Spleen (tissue), 11 donors: ENCODE measurements at regions not wholly inside any gene's neighbourhood (a gene's known extent, or its start where the extent isn't known, plus 50 kb on each side); places are given as distances from the start of the nearest gene placed in this dataset.

ENCODE experiments used
- DNase-seq: peaks from one replicate; pipeline ENCODE4 v3.0.0-alpha.2; 2020
- H3K27ac ChIP-seq, 8 donors: fragments of 200-600 bp; sonication (generic) in 7 of 8; 1 replicate in 4 of 8; 2 replicates in 4 of 8; pipeline versions ENCODE4 v1.5.0 to v1.8.0; 2016 to 2021; ENCODE audit warnings: inconsistent platforms in 4 of 8, mild to moderate bottlenecking in 4 of 8, moderate library complexity in 1 of 8
- H3K27me3 ChIP-seq, 7 donors: fragments of 200-600 bp; sonication (generic) in 6 of 7; replicated peaks in 1 of 7; 1 replicate in 4 of 7; 2 replicates in 3 of 7; pipeline versions ENCODE4 v1.5.0 to v1.8.0; 2016 to 2021; ENCODE audit warnings: inconsistent platforms in 3 of 7, mild to moderate bottlenecking in 1 of 7
- H3K36me3 ChIP-seq, 6 donors: fragments of 200-600 bp; sonication (generic) in 5 of 6; 1 replicate in 4 of 6; 2 replicates in 2 of 6; pipeline versions ENCODE4 v1.5.0 to v1.8.0; 2016 to 2021; ENCODE audit warnings: inconsistent platforms in 2 of 6
- H3K4me1 ChIP-seq, 6 donors: fragments of 200-600 bp; sonication (generic) in 5 of 6; 1 replicate in 3 of 6; 2 replicates in 3 of 6; pipeline versions ENCODE4 v1.5.0 to v1.8.0; 2016 to 2021; ENCODE audit warnings: inconsistent platforms in 3 of 6
- H3K4me3 ChIP-seq, 8 donors: fragments of 200-600 bp; sonication (generic) in 7 of 8; 1 replicate in 4 of 8; 2 replicates in 4 of 8; pipeline versions ENCODE4 v1.5.0 to v1.8.0; 2016 to 2021; ENCODE audit warnings: inconsistent platforms in 4 of 8, mild to moderate bottlenecking in 4 of 8, moderate library complexity in 2 of 8
- H3K9me3 ChIP-seq, 8 donors: fragments of 200-600 bp; sonication (generic) in 7 of 8; 1 replicate in 4 of 8; 2 replicates in 4 of 8; pipeline versions ENCODE4 v1.5.0 to v1.8.0; 2016 to 2021; ENCODE audit warnings: inconsistent platforms in 4 of 8
- POLR2A ChIP-seq, 3 donors: fragments of 450-650 bp; IDR thresholded peaks; one replicate each; pipeline ENCODE4 v1.5.1; 2017; ENCODE audit warnings: antibody characterized with exemption in 3 of 3, mild to moderate bottlenecking in 1 of 3
- POLR2AphosphoS5 ChIP-seq, 3 donors: sonication (generic); formaldehyde crosslinking; IDR thresholded peaks; one replicate each; pipeline ENCODE4 v1.5.1; 2017; ENCODE audit warnings: antibody characterized with exemption in 3 of 3
- WGBS, 5 donors: extraction: QIAGEN DNeasy Blood & Tissue Kit in 3 of 5; methylation state at CpG; one replicate each; pipeline versions ENCODE4 v1.1.5 to v1.1.7; 2013 to 2018; 5-methylcytosine and 5-hydroxymethylcytosine counted together
- intact Hi-C: fragments of 100-400 bp; cut with DNase I; formaldehyde crosslinking; loops from one replicate; pipeline ENCODE4 v1.15.0; 2023; ENCODE audit warnings: low total_unique reads
- TF ChIP-seq, protein P1 (sequence below), 11 experiments: fragments of 200-600 bp in 7 of 11; fragments of 450-650 bp in 4 of 11; sonication (generic) in 4 of 11; IDR thresholded peaks in 8 of 11; conservative IDR thresholded peaks in 3 of 11; 1 replicate in 7 of 11; 2 replicates in 4 of 11; pipeline versions ENCODE4 v1.4.0 to v1.8.0; 2016 to 2021; ENCODE audit warnings: antibody characterized with exemption in 11 of 11, inconsistent platforms in 4 of 11, mild to moderate bottlenecking in 1 of 11
- donor health status: healthy with polysubstance abuse.
- donor health status: DM: no; HTN: no; CAD: no; lungs with moderate emphysema.
- donor health status: DM: no; HTN: no; CAD: no.
- donor health status: Bipolar disorder and iron deficiency.
- donor health status: healthy.
- donor health status: DM: no; HTN: no; CAD: no.
- donor health status: DM: yes; HTN: yes; CAD: no.

- Histone ChIP-seq H3K27me3 (no peaks in the 10 kb centered on the region), H3K36me3 (no peaks in the 10 kb centered on the region), H3K9me3 (no peaks in the 10 kb centered on the region), H3K4me3 (no peak overlapping the region), H3K4me1 (peaks cover 0 to 10% (median 0%) of the 10 kb centered on the region in 6 donors), H3K27ac (no peak overlapping the region)
- WGBS, 5 donors = 67 to 82% (median 81%) methylated on average over 1 of the region's 1 CpG
- DNase-seq = no peak
- intact Hi-C loops = no loop called here
- TF ChIP-seq POLR2AphosphoS5 (IDR thresholded peaks at IDR 0.05) = no peak
- no peak for TF ChIP-seq POLR2A (IDR thresholded peaks at IDR 0.05)
- TF ChIP-seq, protein P1, sequence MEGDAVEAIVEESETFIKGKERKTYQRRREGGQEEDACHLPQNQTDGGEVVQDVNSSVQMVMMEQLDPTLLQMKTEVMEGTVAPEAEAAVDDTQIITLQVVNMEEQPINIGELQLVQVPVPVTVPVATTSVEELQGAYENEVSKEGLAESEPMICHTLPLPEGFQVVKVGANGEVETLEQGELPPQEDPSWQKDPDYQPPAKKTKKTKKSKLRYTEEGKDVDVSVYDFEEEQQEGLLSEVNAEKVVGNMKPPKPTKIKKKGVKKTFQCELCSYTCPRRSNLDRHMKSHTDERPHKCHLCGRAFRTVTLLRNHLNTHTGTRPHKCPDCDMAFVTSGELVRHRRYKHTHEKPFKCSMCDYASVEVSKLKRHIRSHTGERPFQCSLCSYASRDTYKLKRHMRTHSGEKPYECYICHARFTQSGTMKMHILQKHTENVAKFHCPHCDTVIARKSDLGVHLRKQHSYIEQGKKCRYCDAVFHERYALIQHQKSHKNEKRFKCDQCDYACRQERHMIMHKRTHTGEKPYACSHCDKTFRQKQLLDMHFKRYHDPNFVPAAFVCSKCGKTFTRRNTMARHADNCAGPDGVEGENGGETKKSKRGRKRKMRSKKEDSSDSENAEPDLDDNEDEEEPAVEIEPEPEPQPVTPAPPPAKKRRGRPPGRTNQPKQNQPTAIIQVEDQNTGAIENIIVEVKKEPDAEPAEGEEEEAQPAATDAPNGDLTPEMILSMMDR (IDR thresholded peaks at IDR 0.05 in 8 of 11, conservative IDR thresholded peaks at IDR 0.05 in 3 of 11) = no peak
Measured at GRCh38 chr3:94301366-94301765, 238.5 kb downstream of the NSUN3 start.

DNA sequence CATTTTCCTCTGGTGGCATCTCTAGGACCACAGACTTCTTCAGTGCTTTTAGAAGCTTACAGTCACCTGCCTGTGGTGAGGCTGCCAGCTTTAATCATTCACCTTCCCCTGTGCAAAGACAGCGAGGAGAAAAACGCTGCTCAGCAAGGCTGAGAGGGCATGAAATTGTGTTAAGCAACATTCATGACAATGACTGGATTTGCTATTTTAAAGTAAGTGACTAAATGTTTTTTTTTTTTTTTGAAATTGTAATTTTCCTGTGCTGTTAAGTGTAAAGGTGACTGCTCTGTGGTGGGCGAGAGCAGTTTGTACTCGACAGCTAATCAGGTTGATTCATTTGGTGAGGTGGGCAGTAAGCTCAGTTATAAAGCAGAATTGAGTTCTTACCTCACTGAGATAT lies 240.4 kb downstream of the NSUN3 start:
- WGBS, 5 donors = 85 to 93% (median 89%) methylated on average over 4 of the region's 4 CpGs
- intact Hi-C loops = no loop called here
- H3K36me3 ChIP-seq = no peaks in the 10 kb centered on the region
- H3K27ac ChIP-seq = no peak overlapping the region
- H3K9me3 ChIP-seq = no peaks in the 10 kb centered on the region
- no peak for TF ChIP-seq POLR2AphosphoS5 (IDR thresholded peaks at IDR 0.05)
- no peak for TF ChIP-seq POLR2A (IDR thresholded peaks at IDR 0.05)
- no peak for DNase-seq
- H3K4me3 ChIP-seq = no peak overlapping the region
- peaks cover 0 to 10% (median 0%) of the 10 kb centered on the region in 6 donors for H3K4me1 ChIP-seq
- no peaks in the 10 kb centered on the region for H3K27me3 ChIP-seq

- TF ChIP-seq, protein P1 (IDR thresholded peaks at IDR 0.05 in 8 of 11, conservative IDR thresholded peaks at IDR 0.05 in 3 of 11) = no peak
- no peak for TF ChIP-seq POLR2AphosphoS5 (IDR thresholded peaks at IDR 0.05)
- TF ChIP-seq POLR2A (IDR thresholded peaks at IDR 0.05) = no peak
- no peaks in the 10 kb centered on the region for H3K27me3 ChIP-seq
- DNase-seq = no peak
- no peak overlapping the region for H3K27ac ChIP-seq
- WGBS, 5 donors = 71 to 85% (median 79%) methylated on average over 3 of the region's 3 CpGs
- H3K4me3 ChIP-seq = no peak overlapping the region
- H3K36me3 ChIP-seq = no peaks in the 10 kb centered on the region
- peaks cover 0 to 10% (median 0%) of the 10 kb centered on the region in 6 donors for H3K4me1 ChIP-seq
- no peaks in the 10 kb centered on the region for H3K9me3 ChIP-seq
- intact Hi-C loops = no loop called here
Measured at GRCh38 chr3:94303897-94304296, 241.0 kb downstream of the NSUN3 start.

DNA sequence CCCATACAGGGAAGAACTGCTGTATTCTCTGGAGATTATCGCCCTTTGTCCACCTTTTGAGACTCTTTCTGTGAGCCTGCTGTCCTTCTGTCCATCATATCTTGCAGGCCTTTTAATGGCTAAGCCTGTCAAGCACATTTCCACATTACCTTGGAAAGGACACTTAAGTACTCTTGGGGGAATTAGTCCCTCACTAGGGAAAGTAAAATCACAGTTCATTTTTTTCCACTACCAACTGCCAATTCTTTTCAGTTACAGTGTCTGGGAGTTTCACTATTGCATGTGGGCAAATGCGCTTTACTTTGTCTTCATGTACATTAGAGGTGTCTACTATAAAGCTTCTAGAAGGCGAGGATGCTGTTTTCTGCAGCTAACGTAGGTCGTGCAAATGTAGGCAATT lies 242.1 kb downstream of the NSUN3 start:
- DNase-seq = no peak
- intact Hi-C loops = no loop called here
- 74 to 87% (median 76%) methylated on average over 5 of the region's 5 CpGs for WGBS, 5 donors

More for the DNA sequence above, 242.1 kb downstream of the NSUN3 start:
- peaks cover 0 to 10% (median 0%) of the 10 kb centered on the region in 6 donors for H3K4me1 ChIP-seq
- no peaks in the 10 kb centered on the region for H3K9me3 ChIP-seq
- no peaks in the 10 kb centered on the region for H3K36me3 ChIP-seq
- TF ChIP-seq POLR2AphosphoS5 (IDR thresholded peaks at IDR 0.05) = no peak
- TF ChIP-seq, protein P1 (IDR thresholded peaks at IDR 0.05 in 8 of 11, conservative IDR thresholded peaks at IDR 0.05 in 3 of 11) = no peak
- TF ChIP-seq POLR2A (IDR thresholded peaks at IDR 0.05) = no peak
- no peak overlapping the region for H3K4me3 ChIP-seq
- no peak overlapping the region for H3K27ac ChIP-seq
- no peaks in the 10 kb centered on the region for H3K27me3 ChIP-seq
